ENCODE measurements at regions not wholly inside any gene's neighbourhood (a gene's known extent, or its start where the extent isn't known, plus 50 kb on each side); places are given as distances from the start of the nearest gene placed in this dataset.

DNA sequence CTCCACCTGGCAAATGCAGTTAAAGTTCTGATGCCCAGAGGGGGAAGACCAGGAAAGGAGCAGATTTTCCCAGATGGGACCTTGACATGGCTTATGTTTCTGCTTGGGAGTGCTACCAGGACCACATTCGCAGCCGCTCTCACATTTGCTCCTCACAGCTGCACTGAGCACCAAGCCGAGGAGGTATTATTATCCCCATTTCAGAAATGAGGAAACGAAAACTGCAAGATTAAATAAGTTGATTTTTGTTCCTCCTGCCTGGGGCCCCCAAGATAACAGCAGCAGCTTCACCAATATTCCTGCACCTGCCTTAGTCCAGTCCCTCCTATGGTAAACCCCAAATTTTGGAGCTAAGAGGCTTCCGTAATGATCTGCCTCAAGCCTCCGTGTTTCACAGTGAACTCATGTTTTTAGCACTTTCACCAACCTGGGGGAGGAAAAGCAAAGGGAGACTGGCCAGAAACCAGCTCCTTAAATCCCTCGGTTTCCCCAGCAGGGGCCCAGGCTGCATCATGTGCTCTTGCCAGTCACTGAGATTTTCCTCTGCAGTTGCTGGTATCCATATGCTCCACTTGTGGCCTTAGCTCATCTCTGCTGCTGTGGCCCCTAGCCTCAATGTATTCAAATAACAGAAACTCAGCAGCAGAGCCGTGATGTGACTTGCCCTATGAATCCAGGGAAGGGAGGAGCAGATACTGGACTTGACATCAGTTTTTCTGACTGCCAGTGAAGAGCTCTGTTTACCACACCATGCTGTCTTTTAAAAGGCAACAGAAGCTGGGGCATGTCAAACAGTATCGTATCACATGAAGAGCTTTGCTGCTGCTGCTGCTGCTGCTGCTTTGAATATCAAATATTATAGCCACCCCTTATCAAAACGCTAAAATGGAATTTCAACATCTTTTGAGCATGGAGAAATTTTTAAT is 95.5 kb upstream of the KLHL13 start:
- H3K4me3 ChIP-seq (ENCODE audit: low read depth, low read length), result no peak overlapping the region
- no peak for TF ChIP-seq CTCF (IDR thresholded peaks at IDR 0.05; ENCODE audit: low read depth, low read length)

- H3K4me3 ChIP-seq (ENCODE audit: low read depth, low read length), result no peak overlapping the region
- no peak for TF ChIP-seq CTCF (IDR thresholded peaks at IDR 0.05; ENCODE audit: low read depth, low read length)
Measured at GRCh38 chrX:118212817-118213183, 96.2 kb upstream of the KLHL13 start.

DNA sequence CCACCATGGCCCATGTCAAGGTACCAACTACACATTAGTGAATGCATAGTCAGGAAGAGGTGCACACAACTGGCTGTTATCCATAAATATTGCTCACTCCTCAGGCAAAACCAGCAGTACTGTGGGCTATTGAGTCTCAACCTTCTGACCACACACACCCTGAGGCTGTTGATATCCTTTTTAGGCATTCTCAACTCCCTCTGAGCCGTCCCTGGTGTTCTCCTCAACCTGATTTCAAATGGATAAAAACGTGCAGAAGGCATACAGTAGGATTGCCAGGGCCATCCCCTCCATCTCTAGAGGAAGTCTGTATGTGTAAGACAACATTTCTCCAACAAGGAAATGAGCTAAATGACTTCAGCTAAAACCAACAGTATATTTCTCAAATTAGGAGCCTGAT is 98.7 kb upstream of the KLHL13 start:
- no peak for TF ChIP-seq CTCF (IDR thresholded peaks at IDR 0.05; ENCODE audit: low read depth, low read length)
- no peak overlapping the region for H3K4me3 ChIP-seq (ENCODE audit: low read depth, low read length)

DNA sequence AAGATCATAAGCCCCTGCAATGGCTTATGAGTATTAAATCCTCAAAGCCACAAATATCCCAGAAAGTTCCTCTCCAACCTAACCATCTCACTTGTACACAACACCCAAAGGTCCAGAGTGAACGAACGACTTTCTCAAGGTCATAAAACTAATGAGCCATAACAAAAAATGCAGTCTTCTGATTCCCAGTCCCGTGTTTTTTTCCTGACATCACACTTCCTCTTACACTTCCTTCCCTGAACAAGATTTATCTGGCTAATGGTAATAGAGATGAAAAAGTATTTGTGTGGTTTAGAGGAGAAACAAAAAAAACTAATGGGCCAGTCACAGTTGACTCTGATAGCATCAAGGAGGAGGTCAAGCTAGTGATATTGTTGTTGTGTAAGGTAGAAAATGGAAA is 99.5 kb upstream of the KLHL13 start:
- no peak for TF ChIP-seq CTCF (IDR thresholded peaks at IDR 0.05; ENCODE audit: low read depth, low read length)
- H3K4me3 ChIP-seq (ENCODE audit: low read depth, low read length), result no peak overlapping the region

GRCh38 chrX:118216509-118216908 is 99.9 kb upstream of the KLHL13 start:
- H3K4me3 ChIP-seq (ENCODE audit: low read depth, low read length), result no peak overlapping the region
- TF ChIP-seq CTCF (IDR thresholded peaks at IDR 0.05; ENCODE audit: low read depth, low read length), result no peak

DNA sequence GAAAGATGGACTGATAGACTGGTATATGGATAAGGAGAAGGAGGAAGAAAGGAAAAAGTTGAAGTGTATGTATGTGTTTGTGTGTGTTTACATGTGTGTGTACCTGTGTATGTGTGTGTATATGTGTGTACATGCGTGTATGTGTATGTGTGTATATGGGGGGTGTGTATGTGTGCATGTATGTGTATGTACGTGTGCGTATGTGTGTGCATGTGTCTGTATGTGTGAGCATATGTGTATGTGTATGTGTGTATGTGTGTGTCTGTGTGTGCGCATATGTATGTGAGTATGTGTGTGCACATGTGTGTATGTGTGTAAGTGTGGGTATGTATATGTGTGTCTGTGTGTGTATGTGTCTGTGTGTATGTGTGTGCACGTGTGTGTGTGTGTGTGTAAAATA is 101.5 kb upstream of the KLHL13 start:
- no peak overlapping the region for H3K4me3 ChIP-seq (ENCODE audit: low read depth, low read length)
- TF ChIP-seq CTCF (IDR thresholded peaks at IDR 0.05; ENCODE audit: low read depth, low read length), result no peak

- no peak overlapping the region for H3K4me3 ChIP-seq (ENCODE audit: low read depth, low read length)
- no peak for TF ChIP-seq CTCF (IDR thresholded peaks at IDR 0.05; ENCODE audit: low read depth, low read length)
Measured at GRCh38 chrX:118218940-118219339, 102.3 kb upstream of the KLHL13 start.
